Chondrocyte (in vitro differentiated cells): ENCODE measurements at regions not wholly inside any gene's neighbourhood (a gene's known extent, or its start where the extent isn't known, plus 50 kb on each side); places are given as distances from the start of the nearest gene placed in this dataset.

Experiments
- DNase-seq: peaks from one replicate; pipeline ENCODE4 v3.0.0; 2021; ENCODE audit warnings: mixed read lengths, low spot score
- H3K27ac Mint-ChIP-seq: one replicate; pipeline ENCODE4 v1.8.0; 2021; ENCODE audit warnings: mild to moderate bottlenecking, moderate library complexity, mixed read lengths; ENCODE audit not compliant: unreplicated experiment
- H3K27me3 Mint-ChIP-seq: 2 replicates; pipeline ENCODE4 v1.8.0; 2021; ENCODE audit warnings: low read depth, mixed read lengths
- H3K36me3 Mint-ChIP-seq: 2 replicates; pipeline ENCODE4 v1.8.0; 2021; ENCODE audit warnings: low read depth, mixed read lengths
- H3K4me1 Mint-ChIP-seq: 2 replicates; pipeline ENCODE4 v1.8.0; 2021; ENCODE audit warnings: low read depth, mild to moderate bottlenecking, mixed read lengths
- H3K4me3 Mint-ChIP-seq: one replicate; pipeline ENCODE4 v1.8.0; 2021; ENCODE audit warnings: mild to moderate bottlenecking, moderate library complexity, mixed read lengths; ENCODE audit not compliant: unreplicated experiment
- H3K9me3 Mint-ChIP-seq: 2 replicates; pipeline ENCODE4 v1.8.0; 2021; ENCODE audit warnings: low read depth, mixed read lengths
- TF ChIP-seq, protein P1 (sequence below): fragments of 200-600 bp; sonication (generic); IDR thresholded peaks from 2 replicates; pipeline ENCODE4 v1.5.0; 2021; ENCODE audit warnings: antibody characterized with exemption, mild to moderate bottlenecking, moderate library complexity

GRCh38 chr1:69029649-69030048 lies 532.8 kb upstream of the DEPDC1 start:
- Mint-ChIP-seq H3K4me1 (no peaks in the 10 kb centered on the region), H3K4me3 (no peak overlapping the region), H3K27me3 (no peaks in the 10 kb centered on the region), H3K36me3 (no peaks in the 10 kb centered on the region), H3K27ac (no peak overlapping the region), H3K9me3 (peaks cover 40% of the 10 kb centered on the region)
- no peak for DNase-seq
- TF ChIP-seq, protein P1, sequence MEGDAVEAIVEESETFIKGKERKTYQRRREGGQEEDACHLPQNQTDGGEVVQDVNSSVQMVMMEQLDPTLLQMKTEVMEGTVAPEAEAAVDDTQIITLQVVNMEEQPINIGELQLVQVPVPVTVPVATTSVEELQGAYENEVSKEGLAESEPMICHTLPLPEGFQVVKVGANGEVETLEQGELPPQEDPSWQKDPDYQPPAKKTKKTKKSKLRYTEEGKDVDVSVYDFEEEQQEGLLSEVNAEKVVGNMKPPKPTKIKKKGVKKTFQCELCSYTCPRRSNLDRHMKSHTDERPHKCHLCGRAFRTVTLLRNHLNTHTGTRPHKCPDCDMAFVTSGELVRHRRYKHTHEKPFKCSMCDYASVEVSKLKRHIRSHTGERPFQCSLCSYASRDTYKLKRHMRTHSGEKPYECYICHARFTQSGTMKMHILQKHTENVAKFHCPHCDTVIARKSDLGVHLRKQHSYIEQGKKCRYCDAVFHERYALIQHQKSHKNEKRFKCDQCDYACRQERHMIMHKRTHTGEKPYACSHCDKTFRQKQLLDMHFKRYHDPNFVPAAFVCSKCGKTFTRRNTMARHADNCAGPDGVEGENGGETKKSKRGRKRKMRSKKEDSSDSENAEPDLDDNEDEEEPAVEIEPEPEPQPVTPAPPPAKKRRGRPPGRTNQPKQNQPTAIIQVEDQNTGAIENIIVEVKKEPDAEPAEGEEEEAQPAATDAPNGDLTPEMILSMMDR, result no peak

GRCh38 chr1:69038379-69038778 lies 529.3 kb upstream of the LRRC7 start:
- no peak overlapping the region for H3K4me3 Mint-ChIP-seq
- TF ChIP-seq, protein P1, result no peak
- H3K27ac Mint-ChIP-seq, result no peak overlapping the region
- peaks cover 39% of the 10 kb centered on the region for H3K9me3 Mint-ChIP-seq
- DNase-seq, result no peak
- no peaks in the 10 kb centered on the region for H3K4me1 Mint-ChIP-seq
- H3K36me3 Mint-ChIP-seq, result no peaks in the 10 kb centered on the region
- no peaks in the 10 kb centered on the region for H3K27me3 Mint-ChIP-seq

DNA sequence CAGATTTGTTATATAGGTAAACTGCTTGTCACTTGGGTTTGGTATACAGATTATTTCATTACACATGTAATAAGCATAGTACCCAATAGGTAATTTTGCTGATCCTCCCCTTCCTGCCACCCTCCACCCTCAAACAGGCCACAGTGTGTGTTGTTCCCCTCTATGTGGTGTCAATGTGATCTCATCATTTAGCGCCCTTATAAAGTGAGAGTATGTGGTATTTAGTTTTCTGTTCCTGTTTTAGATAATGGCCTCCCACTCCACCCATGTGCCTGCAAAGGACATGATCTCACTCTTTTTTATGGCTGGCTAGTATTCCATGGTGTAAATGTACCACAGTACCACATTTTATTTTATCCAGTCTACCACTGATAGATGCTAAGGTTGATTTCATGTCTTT lies 522.1 kb upstream of the LRRC7 start:
- TF ChIP-seq, protein P1, result no peak
- no peaks in the 10 kb centered on the region for H3K4me1 Mint-ChIP-seq
- peaks cover 14% of the 10 kb centered on the region for H3K27me3 Mint-ChIP-seq
- DNase-seq, result no peak
- H3K36me3 Mint-ChIP-seq, result no peaks in the 10 kb centered on the region
- no peak overlapping the region for H3K27ac Mint-ChIP-seq
- H3K9me3 Mint-ChIP-seq, result peaks cover 12% of the 10 kb centered on the region
- no peak overlapping the region for H3K4me3 Mint-ChIP-seq

DNA sequence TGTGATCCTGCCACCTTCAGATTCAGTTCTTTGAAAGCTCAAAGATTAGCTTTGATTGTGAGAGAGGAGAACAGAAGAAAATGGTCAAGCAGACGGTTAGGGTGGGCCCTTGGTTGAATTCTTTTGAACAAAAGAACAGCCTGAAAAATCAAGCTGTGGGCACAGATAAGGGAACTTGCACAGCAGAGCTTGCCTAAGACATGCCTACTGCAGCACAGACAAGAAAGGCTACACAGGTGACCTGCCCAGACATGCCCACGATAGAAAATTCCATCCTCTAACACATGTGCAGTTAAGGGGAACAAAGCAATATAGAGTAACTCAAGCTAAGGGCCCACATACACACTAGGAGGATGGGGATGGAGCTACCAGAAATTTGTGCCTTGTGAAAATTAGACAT lies 512.5 kb upstream of the LRRC7 start:
- no peak overlapping the region for H3K27ac Mint-ChIP-seq
- peaks cover 9% of the 10 kb centered on the region for H3K27me3 Mint-ChIP-seq
- TF ChIP-seq, protein P1, result no peak
- DNase-seq, result no peak
- H3K4me3 Mint-ChIP-seq, result no peak overlapping the region
- H3K9me3 Mint-ChIP-seq, result no peaks in the 10 kb centered on the region
- H3K4me1 Mint-ChIP-seq, result no peaks in the 10 kb centered on the region
- H3K36me3 Mint-ChIP-seq, result no peaks in the 10 kb centered on the region

DNA sequence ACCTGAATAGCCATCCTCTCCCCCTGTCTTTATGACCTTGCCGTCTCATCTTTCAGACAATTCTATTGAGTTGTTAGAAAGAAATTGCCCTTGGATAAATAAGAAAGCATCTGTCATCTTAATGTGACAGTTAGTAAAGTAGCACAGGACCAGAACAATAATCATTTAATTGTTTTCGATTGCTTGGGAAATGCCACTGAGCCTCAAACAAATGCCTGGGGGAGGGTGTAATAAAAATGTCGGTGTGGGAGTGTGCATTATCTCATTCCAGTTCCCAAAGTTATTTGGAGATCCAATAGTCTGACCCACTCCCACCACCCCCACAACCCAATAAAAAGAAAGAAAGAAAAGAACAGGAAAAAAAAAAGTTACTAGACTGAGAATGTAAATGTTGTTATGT lies 509.3 kb upstream of the LRRC7 start:
- Mint-ChIP-seq H3K4me3 (no peak overlapping the region), H3K36me3 (no peaks in the 10 kb centered on the region), H3K27ac (no peak overlapping the region), H3K27me3 (peaks cover 12% of the 10 kb centered on the region), H3K9me3 (no peaks in the 10 kb centered on the region), H3K4me1 (no peaks in the 10 kb centered on the region)
- TF ChIP-seq, protein P1, result no peak
- DNase-seq, result no peak
